ENCODE measurements at regions not wholly inside any gene's neighbourhood (a gene's known extent, or its start where the extent isn't known, plus 50 kb on each side); places are given as distances from the start of the nearest gene placed in this dataset.

- dilution Hi-C loops (cut with HindIII; ENCODE audit: low sequenced_read_pairs, unreplicated experiment): no loop called here
Observed at GRCh38 chr15:69972436-69972835, 125.3 kb downstream of the TLE3 start.

More at GRCh38 chr15:69972436-69972835, 125.3 kb downstream of the TLE3 start:
- Histone ChIP-seq H3K9me1 (ENCODE audit: insufficient read depth, low read length) (no peaks in the 10 kb centered on the region), H2BK15ac (ENCODE audit: low read depth, low read length) (no peak overlapping the region), H3K9ac (ENCODE audit: low read depth, low read length) (no peak overlapping the region), H2AFZ (replicated peaks; ENCODE audit: low read length, poor library complexity) (no peak overlapping the region), H4K20me1 (ENCODE audit: insufficient read depth, low read length) (no peaks in the 10 kb centered on the region), H3K27me3 (ENCODE audit: control insufficient read depth, insufficient read depth, low read length) (peaks cover 28% of the 10 kb centered on the region), H4K8ac (ENCODE audit: low read depth in 2 of 2, low read length in 2 of 2) (no peak overlapping the region), H3K14ac (replicated peaks; ENCODE audit: low read depth, low read length) (no peak overlapping the region), H3K4me1 (ENCODE audit: control insufficient read depth, insufficient read depth, low read length) (no peaks in the 10 kb centered on the region), H3K23ac (ENCODE audit: low read depth, low read length) (no peak overlapping the region), H3K27ac (ENCODE audit: insufficient read depth, low read length) (no peak overlapping the region), H3K4me3 (ENCODE audit: insufficient read depth, low read depth, low read length) (no peak overlapping the region), H3K79me1 (ENCODE audit: low read depth in 1 of 2, low read length in 2 of 2) (no peaks in the 10 kb centered on the region), H4K5ac (ENCODE audit: low read depth, low read length) (no peak overlapping the region), H3K18ac (ENCODE audit: low read depth, low read length) (no peak overlapping the region), H4K91ac (ENCODE audit: insufficient read depth, low read depth, low read length) (no peak overlapping the region), H2BK120ac (ENCODE audit: low read depth, low read length) (no peak overlapping the region), H3K9me3 (ENCODE audit: control insufficient read depth, insufficient read depth, low read length) (no peaks in the 10 kb centered on the region), H3K56ac (ENCODE audit: extremely low read depth, insufficient read depth, low read length) (no peak overlapping the region), H3K36me3 (ENCODE audit: control insufficient read depth, insufficient read depth, low read length) (no peaks in the 10 kb centered on the region), H2AK9ac (replicated peaks; ENCODE audit: low read depth, low read length, poor library complexity) (no peak overlapping the region), H2BK20ac (ENCODE audit: low read depth, low read length) (no peak overlapping the region), H2AK5ac (ENCODE audit: low read depth, low read length) (no peak overlapping the region), H3K4me2 (ENCODE audit: low read depth, low read length) (no peak overlapping the region), H2BK5ac (ENCODE audit: low read depth, low read length, poor library complexity, severe bottlenecking) (no peak overlapping the region), H3K4ac (ENCODE audit: low read depth, low read length) (no peak overlapping the region)
- in situ Hi-C loops (cut with MboI; ENCODE audit: low sequenced_read_pairs): no loop called here
- ChIA-PET POLR2A (ENCODE audit: unreplicated experiment) (no interaction called here), CTCF (interaction anchor here (1.1 kb wide), 1 partner anchor 11 kb away, joined by 4 read pairs; no protein-coding TSS in a partner anchor)
- intact Hi-C loops (cut with micrococcal nuclease): loop anchor here (10.0 kb wide), 1 partner anchor 498 kb away; no protein-coding TSS in a partner anchor
- WGBS, 2 experiments (ENCODE audit: extremely low coverage in 2 of 2, insufficient read length in 1 of 2): 100% methylated on average over 1 of the region's 3 CpGs; no CpG with 5 or more reads in 1 of the 2 experiments
- TF ChIP-seq CEBPB (IDR thresholded peaks at IDR 0.05; ENCODE audit: low read depth, low read length) (no peak), RCOR1 (IDR thresholded peaks at IDR 0.05; ENCODE audit: insufficient replicate concordance, low read length) (no peak), CTCF (conservative IDR thresholded peaks at IDR 0.05; ENCODE audit: low read depth, low read length) (no peak), ELK1 (IDR thresholded peaks at IDR 0.05; ENCODE audit: borderline replicate concordance, low read depth, low read length) (no peak), MAFK (IDR thresholded peaks at IDR 0.05; ENCODE audit: low read depth, low read length) (no peak), FOS (IDR thresholded peaks at IDR 0.05; ENCODE audit: low read depth, low read length) (no peak), CHD1 (IDR thresholded peaks at IDR 0.05; ENCODE audit: low read depth, low read length) (no peak), RFX5 (IDR thresholded peaks at IDR 0.05; ENCODE audit: low read depth, low read length) (no peak), NFE2L2 (IDR thresholded peaks at IDR 0.05; ENCODE audit: low read depth, low read length) (no peak), MAZ (IDR thresholded peaks at IDR 0.05; ENCODE audit: borderline replicate concordance, low read depth, low read length) (no peak), POLR2A (IDR thresholded peaks at IDR 0.05; ENCODE audit: low read depth, low read length) (no peak), BHLHE40 (IDR thresholded peaks at IDR 0.05; ENCODE audit: low read depth, low read length) (no peak), SMC3 (IDR thresholded peaks at IDR 0.05; ENCODE audit: low read depth, low read length) (no peak), RAD21 (IDR thresholded peaks at IDR 0.05; ENCODE audit: low read length) (no peak)
- TF ChIP-seq, protein P1, sequence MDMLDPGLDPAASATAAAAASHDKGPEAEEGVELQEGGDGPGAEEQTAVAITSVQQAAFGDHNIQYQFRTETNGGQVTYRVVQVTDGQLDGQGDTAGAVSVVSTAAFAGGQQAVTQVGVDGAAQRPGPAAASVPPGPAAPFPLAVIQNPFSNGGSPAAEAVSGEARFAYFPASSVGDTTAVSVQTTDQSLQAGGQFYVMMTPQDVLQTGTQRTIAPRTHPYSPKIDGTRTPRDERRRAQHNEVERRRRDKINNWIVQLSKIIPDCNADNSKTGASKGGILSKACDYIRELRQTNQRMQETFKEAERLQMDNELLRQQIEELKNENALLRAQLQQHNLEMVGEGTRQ (IDR thresholded peaks at IDR 0.05; ENCODE audit: low read depth, low read length): no peak
- no TSS peak for BruUV-seq (replicated peaks)
- DNase-seq: no peak
- ATAC-seq (ENCODE audit: low read depth): no peak
